ENCODE measurements at regions not wholly inside any gene's neighbourhood (a gene's known extent, or its start where the extent isn't known, plus 50 kb on each side); places are given as distances from the start of the nearest gene placed in this dataset.

GRCh38 chr12:13851828-13852227 is 129.6 kb downstream of the GRIN2B start:
- H3K4me2 ChIP-seq (ENCODE audit: low read depth, low read length) = no peak overlapping the region

GRCh38 chr12:13849456-13849855 is 131.9 kb downstream of the GRIN2B start:
- TF ChIP-seq EZH2phosphoT487 (IDR thresholded peaks at IDR 0.05; ENCODE audit: low read length) (no peak), EZH2 (optimal IDR thresholded peaks at IDR 0.05; ENCODE audit: low read depth, low read length) (no peak), CTCF (IDR thresholded peaks at IDR 0.05; ENCODE audit: low read length) (no peak)
- Histone ChIP-seq H3K4me1 (ENCODE audit: low read length) (no peaks in the 10 kb centered on the region), H3K36me3 (replicated peaks; ENCODE audit: insufficient read depth, low read length) (no peaks in the 10 kb centered on the region), H3K27me3 (replicated peaks; ENCODE audit: insufficient read depth, low read length) (no peaks in the 10 kb centered on the region), H3K4me2 (ENCODE audit: low read depth, low read length) (no peak overlapping the region), H3K27ac (ENCODE audit: low read length) (no peak overlapping the region), H3K9ac (ENCODE audit: low read length) (no peak overlapping the region), H4K20me1 (ENCODE audit: insufficient read depth, low read length) (no peaks in the 10 kb centered on the region), H3K4me3 (ENCODE audit: low read length) (no peak overlapping the region), H3F3A (ENCODE audit: insufficient read depth, low read length) (no peaks in the 10 kb centered on the region), H2AFZ (ENCODE audit: low read length) (no peak overlapping the region), H3K79me2 (ENCODE audit: low read length) (no peaks in the 10 kb centered on the region), H3K9me2 (replicated peaks; ENCODE audit: insufficient read depth, low read length) (no peaks in the 10 kb centered on the region), H3K9me3 (replicated peaks; ENCODE audit: insufficient read depth, low read length) (no peaks in the 10 kb centered on the region)
- no peak for DNase-seq

More at GRCh38 chr12:13851828-13852227, 129.6 kb downstream of the GRIN2B start:
- Histone ChIP-seq H3K27ac (ENCODE audit: low read length) (no peak overlapping the region), H3K27me3 (replicated peaks; ENCODE audit: insufficient read depth, low read length) (no peaks in the 10 kb centered on the region), H4K20me1 (ENCODE audit: insufficient read depth, low read length) (no peaks in the 10 kb centered on the region), H3K9me2 (replicated peaks; ENCODE audit: insufficient read depth, low read length) (no peaks in the 10 kb centered on the region), H3F3A (ENCODE audit: insufficient read depth, low read length) (no peaks in the 10 kb centered on the region), H3K9ac (ENCODE audit: low read length) (no peak overlapping the region), H3K79me2 (ENCODE audit: low read length) (no peaks in the 10 kb centered on the region), H3K36me3 (replicated peaks; ENCODE audit: insufficient read depth, low read length) (no peaks in the 10 kb centered on the region), H3K4me3 (ENCODE audit: low read length) (no peak overlapping the region), H2AFZ (ENCODE audit: low read length) (no peak overlapping the region), H3K4me1 (ENCODE audit: low read length) (no peaks in the 10 kb centered on the region), H3K9me3 (replicated peaks; ENCODE audit: insufficient read depth, low read length) (no peaks in the 10 kb centered on the region)
- DNase-seq = no peak
- TF ChIP-seq EZH2 (optimal IDR thresholded peaks at IDR 0.05; ENCODE audit: low read depth, low read length) (no peak), CTCF (IDR thresholded peaks at IDR 0.05; ENCODE audit: low read length) (no peak), EZH2phosphoT487 (IDR thresholded peaks at IDR 0.05; ENCODE audit: low read length) (no peak)

GRCh38 chr12:13843841-13844240 is 137.6 kb downstream of the GRIN2B start:
- Histone ChIP-seq H3K27me3 (replicated peaks; ENCODE audit: insufficient read depth, low read length) (no peaks in the 10 kb centered on the region), H3K4me2 (ENCODE audit: low read depth, low read length) (no peak overlapping the region), H3K27ac (ENCODE audit: low read length) (no peak overlapping the region), H3K9ac (ENCODE audit: low read length) (no peak overlapping the region), H4K20me1 (ENCODE audit: insufficient read depth, low read length) (no peaks in the 10 kb centered on the region), H3K9me2 (replicated peaks; ENCODE audit: insufficient read depth, low read length) (no peaks in the 10 kb centered on the region), H2AFZ (ENCODE audit: low read length) (no peak overlapping the region), H3K4me3 (ENCODE audit: low read length) (no peak overlapping the region), H3K36me3 (replicated peaks; ENCODE audit: insufficient read depth, low read length) (no peaks in the 10 kb centered on the region), H3K79me2 (ENCODE audit: low read length) (no peaks in the 10 kb centered on the region), H3K4me1 (ENCODE audit: low read length) (no peaks in the 10 kb centered on the region), H3F3A (ENCODE audit: insufficient read depth, low read length) (no peaks in the 10 kb centered on the region), H3K9me3 (replicated peaks; ENCODE audit: insufficient read depth, low read length) (no peaks in the 10 kb centered on the region)
- DNase-seq = no peak
- TF ChIP-seq EZH2 (optimal IDR thresholded peaks at IDR 0.05; ENCODE audit: low read depth, low read length) = no peak
- no peak for TF ChIP-seq EZH2phosphoT487 (IDR thresholded peaks at IDR 0.05; ENCODE audit: low read length)
- TF ChIP-seq CTCF (IDR thresholded peaks at IDR 0.05; ENCODE audit: low read length) = no peak

Measured in MM.1S (cell line).